GM12865 (cell line): ENCODE measurements at regions not wholly inside any gene's neighbourhood (a gene's known extent, or its start where the extent isn't known, plus 50 kb on each side); places are given as distances from the start of the nearest gene placed in this dataset.

ENCODE experiments used
- DNase-seq: peaks from one replicate; pipeline ENCODE4 v3.0.0; 2010; ENCODE audit warnings: low read depth
- H3K4me3 ChIP-seq: 2 replicates; pipeline ENCODE4 v1.5.1; 2011; ENCODE audit warnings: mild to moderate bottlenecking, low read depth, low read length, control low read depth
- CTCF ChIP-seq: IDR thresholded peaks from 2 replicates; pipeline ENCODE4 v1.5.1; 2011; ENCODE audit warnings: low read length, control low read depth, low read depth, inconsistent platforms; ENCODE audit not compliant: insufficient read depth; ENCODE audit errors: missing control alignments

GRCh38 chr16:85412911-85413520 is 200.1 kb upstream of the GSE1 start:
- no peak overlapping the region for H3K4me3 ChIP-seq
- no peak for TF ChIP-seq CTCF
- no peak for DNase-seq

GRCh38 chr16:85413691-85414663 is 199.1 kb upstream of the GSE1 start:
- TF ChIP-seq CTCF: no peak
- H3K4me3 ChIP-seq: no peak overlapping the region
- DNase-seq: no peak

- no peak overlapping the region for H3K4me3 ChIP-seq
- TF ChIP-seq CTCF: no peak
- no peak for DNase-seq
These were observed 197.7 kb upstream of the GSE1 start for GRCh38 chr16:85415196-85416090.

- peak; percentile 51 for DNase-seq
- no peak overlapping the region for H3K4me3 ChIP-seq
- peak; percentile 48 for TF ChIP-seq CTCF
These were observed 196.7 kb upstream of the GSE1 start for GRCh38 chr16:85416228-85417109.

GRCh38 chr16:85417156-85417860 is 195.8 kb upstream of the GSE1 start:
- H3K4me3 ChIP-seq: no peak overlapping the region
- no peak for TF ChIP-seq CTCF
- DNase-seq: no peak
